Kidney (tissue), 13 donors: ENCODE measurements at regions not wholly inside any gene's neighbourhood (a gene's known extent, or its start where the extent isn't known, plus 50 kb on each side); places are given as distances from the start of the nearest gene placed in this dataset.

Experiments used
- DNase-seq, 5 donors: peaks; one replicate each; pipeline ENCODE4 v3.0.0-alpha.2; 2013 to 2020
- FAIRE-seq: peaks from 2 replicates; lab custom pipeline; 2012; peaks lifted over from hg19 to GRCh38; lab: Jason Lieb, UNC
- H3K27ac ChIP-seq, 2 donors: one replicate each; pipeline ENCODE4 v1.7.0; 2013; ENCODE audit warnings: low read depth in 2 of 2, low read length in 2 of 2, inconsistent platforms in 1 of 2
- H3K27me3 ChIP-seq: one replicate; pipeline ENCODE4 v1.7.1; 2013; ENCODE audit warnings: low read length, inconsistent platforms; ENCODE audit not compliant: control insufficient read depth, insufficient read depth
- H3K36me3 ChIP-seq, 3 donors: one replicate each; pipeline versions ENCODE4 v1.7.0 to v1.7.1; 2013; ENCODE audit warnings: low read length in 3 of 3, control low read depth in 1 of 3, inconsistent platforms in 1 of 3; ENCODE audit not compliant: insufficient read depth in 3 of 3, control insufficient read depth in 2 of 3
- H3K4me1 ChIP-seq, 3 donors: one replicate each; pipeline versions ENCODE4 v1.7.0 to v1.7.1; 2013; ENCODE audit warnings: low read length in 3 of 3, inconsistent platforms in 1 of 3, low read depth in 1 of 3; ENCODE audit not compliant: control insufficient read depth in 2 of 3, insufficient read depth in 2 of 3
- H3K4me3 ChIP-seq, 3 donors: one replicate each; pipeline versions ENCODE4 v1.7.0 to v1.8.1; 2013; ENCODE audit warnings: low read length in 3 of 3, control low read depth in 1 of 3, inconsistent platforms in 1 of 3
- H3K9ac ChIP-seq, 3 donors: one replicate each; pipeline versions ENCODE4 v1.7.0 to v1.7.1; 2013; ENCODE audit warnings: low read length in 3 of 3, control low read depth in 1 of 3, inconsistent platforms in 1 of 3
- H3K9me3 ChIP-seq, 3 donors: one replicate each; pipeline versions ENCODE4 v1.7.0 to v1.7.1; 2013; ENCODE audit warnings: low read length in 3 of 3, control low read depth in 1 of 3, inconsistent platforms in 1 of 3; ENCODE audit not compliant: control insufficient read depth in 2 of 3, insufficient read depth in 1 of 3
- intact Hi-C: fragments of 100-400 bp; cut with DNase I; formaldehyde crosslinking; loops from one replicate; pipeline ENCODE4 v1.11.1; 2022
- TF ChIP-seq, protein P1 (sequence below): IDR thresholded peaks from 3 replicates; pipeline ENCODE4 v1.5.1; 2012; ENCODE audit warnings: mild to moderate bottlenecking, moderate library complexity, borderline replicate concordance; ENCODE audit not compliant: insufficient read depth; ENCODE audit errors: extremely low read depth
- donor health status: control.
- donor health status: control.
- donor health status: control.
- donor health status: control.
- donor health status: control.
- donor health status: DM: yes; HTN: yes; CAD: no.
- donor health status: Normal renal cell carcinoma (clear cell type).

DNA sequence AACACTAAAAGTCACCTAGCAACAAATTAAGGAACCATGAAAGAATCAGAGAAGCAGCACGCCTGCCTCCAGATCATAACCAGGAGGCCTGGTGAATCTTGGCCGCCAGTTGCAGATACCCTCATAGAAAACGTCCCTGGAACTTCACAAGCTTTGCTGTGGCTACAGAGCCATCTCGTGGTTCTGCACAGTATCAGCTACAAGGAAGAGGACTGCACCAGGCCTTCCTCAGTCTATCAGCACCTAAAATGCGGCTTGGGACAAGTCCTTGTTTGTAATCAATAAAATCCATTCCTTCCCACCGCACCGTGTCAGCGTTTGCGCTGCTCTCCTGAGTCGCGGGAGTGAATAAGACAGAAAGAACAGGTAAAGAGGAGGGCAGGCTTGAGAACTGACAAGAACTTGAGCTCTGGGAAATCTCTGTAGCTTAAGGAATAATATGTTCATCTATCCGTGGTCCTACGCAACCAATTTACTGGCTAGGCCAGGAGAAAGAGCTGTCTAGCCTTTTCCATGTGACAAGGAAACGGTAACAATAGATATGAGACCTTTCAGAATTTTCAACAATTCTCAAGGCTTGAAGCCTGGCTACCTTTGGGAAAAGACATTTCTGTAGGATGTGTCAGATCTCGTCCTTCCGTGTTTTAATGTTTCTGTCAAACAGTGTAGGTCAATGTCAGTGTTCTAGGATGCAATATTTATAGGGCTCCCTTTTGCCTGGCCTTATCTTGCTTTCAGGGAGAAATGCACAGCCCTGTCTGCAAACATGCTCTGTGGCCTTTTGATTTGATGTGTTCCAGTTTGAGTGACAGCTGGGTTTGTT, 128.5 kb upstream of the RAB12 start:
- Histone ChIP-seq H3K4me1 (no peaks in the 10 kb centered on the region), H3K27ac (no peak overlapping the region), H3K4me3 (no peak overlapping the region), H3K9ac (no peak overlapping the region), H3K36me3 (no peaks in the 10 kb centered on the region), H3K9me3 (no peaks in the 10 kb centered on the region), H3K27me3 (no peaks in the 10 kb centered on the region)
- DNase-seq (peak in 4 of 5 donors; percentile 59 to 85 (median 72)), FAIRE-seq (no peak)
- intact Hi-C loops: no loop called here
- TF ChIP-seq, protein P1, sequence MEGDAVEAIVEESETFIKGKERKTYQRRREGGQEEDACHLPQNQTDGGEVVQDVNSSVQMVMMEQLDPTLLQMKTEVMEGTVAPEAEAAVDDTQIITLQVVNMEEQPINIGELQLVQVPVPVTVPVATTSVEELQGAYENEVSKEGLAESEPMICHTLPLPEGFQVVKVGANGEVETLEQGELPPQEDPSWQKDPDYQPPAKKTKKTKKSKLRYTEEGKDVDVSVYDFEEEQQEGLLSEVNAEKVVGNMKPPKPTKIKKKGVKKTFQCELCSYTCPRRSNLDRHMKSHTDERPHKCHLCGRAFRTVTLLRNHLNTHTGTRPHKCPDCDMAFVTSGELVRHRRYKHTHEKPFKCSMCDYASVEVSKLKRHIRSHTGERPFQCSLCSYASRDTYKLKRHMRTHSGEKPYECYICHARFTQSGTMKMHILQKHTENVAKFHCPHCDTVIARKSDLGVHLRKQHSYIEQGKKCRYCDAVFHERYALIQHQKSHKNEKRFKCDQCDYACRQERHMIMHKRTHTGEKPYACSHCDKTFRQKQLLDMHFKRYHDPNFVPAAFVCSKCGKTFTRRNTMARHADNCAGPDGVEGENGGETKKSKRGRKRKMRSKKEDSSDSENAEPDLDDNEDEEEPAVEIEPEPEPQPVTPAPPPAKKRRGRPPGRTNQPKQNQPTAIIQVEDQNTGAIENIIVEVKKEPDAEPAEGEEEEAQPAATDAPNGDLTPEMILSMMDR: peak; percentile 52

DNA sequence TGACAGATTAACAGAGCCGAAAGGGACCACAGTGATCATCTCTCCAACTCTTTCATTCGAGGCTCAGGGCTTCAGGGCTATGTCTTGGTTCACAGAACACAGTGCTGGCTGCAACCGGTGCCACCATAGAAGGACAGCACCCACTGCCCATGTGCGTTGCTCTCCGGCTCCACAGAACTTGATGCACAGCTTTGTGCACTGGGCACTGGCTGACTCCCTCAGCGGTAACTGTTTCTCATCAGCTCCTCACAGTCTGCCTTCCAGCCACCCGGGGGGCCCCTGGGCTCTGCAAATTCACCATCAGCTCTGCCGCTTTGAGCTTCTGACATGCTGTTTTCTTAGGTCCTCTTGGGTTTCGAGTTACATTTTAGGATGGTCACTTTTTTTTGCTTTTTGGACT, 124.3 kb upstream of the RAB12 start:
- FAIRE-seq: no peak
- no peaks in the 10 kb centered on the region for H3K36me3 ChIP-seq
- intact Hi-C loops: no loop called here
- no peaks in the 10 kb centered on the region for H3K9me3 ChIP-seq
- TF ChIP-seq, protein P1: no peak
- no peak overlapping the region for H3K4me3 ChIP-seq
- DNase-seq: no peak
- no peaks in the 10 kb centered on the region for H3K4me1 ChIP-seq
- H3K27ac ChIP-seq: no peak overlapping the region
- H3K27me3 ChIP-seq: no peaks in the 10 kb centered on the region
- H3K9ac ChIP-seq: no peak overlapping the region

DNA sequence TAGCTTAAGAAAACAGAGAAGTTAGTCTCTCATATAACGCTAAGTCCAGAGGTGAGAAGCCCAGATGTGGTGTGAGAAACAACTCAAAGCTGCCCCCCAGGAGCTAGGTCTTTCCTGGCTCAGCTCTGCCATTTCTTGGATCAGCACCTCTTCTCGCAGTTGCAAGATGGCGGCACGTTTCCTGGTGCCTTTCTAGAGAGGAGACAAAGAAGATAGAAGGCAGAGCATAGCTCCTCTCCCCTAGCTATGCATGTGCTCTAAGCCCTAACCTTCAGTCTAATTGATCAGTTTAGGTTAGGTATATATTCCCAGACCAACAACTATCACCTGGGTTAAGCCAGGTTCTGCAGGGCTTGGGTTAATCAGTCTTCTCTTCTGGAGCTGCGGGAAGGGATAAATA, 119.5 kb upstream of the RAB12 start:
- Histone ChIP-seq H3K27me3 (no peaks in the 10 kb centered on the region), H3K36me3 (no peaks in the 10 kb centered on the region), H3K4me3 (no peak overlapping the region), H3K27ac (no peak overlapping the region), H3K9me3 (no peaks in the 10 kb centered on the region), H3K9ac (no peak overlapping the region), H3K4me1 (no peaks in the 10 kb centered on the region)
- intact Hi-C loops: no loop called here
- DNase-seq: no peak
- no peak for FAIRE-seq
- TF ChIP-seq, protein P1: no peak
